SK-N-SH (cell line): ENCODE measurements at regions not wholly inside any gene's neighbourhood (a gene's known extent, or its start where the extent isn't known, plus 50 kb on each side); places are given as distances from the start of the nearest gene placed in this dataset.

Source experiments
- CTCF ChIA-PET: fragments of 300-600, 350-600 bp; formaldehyde crosslinking; extraction: SDS; loops from one replicate; lab custom pipeline; 2021; lab: Yijun Ruan, JAX
- POLR2A ChIA-PET: fragments of 350-600 bp; sonication (Branson Sonifier 250); formaldehyde crosslinking; extraction: SDS; loops from one replicate; lab custom pipeline; 2020; ENCODE audit warnings: antibody characterized with exemption, inconsistent platforms; lab: Yijun Ruan, JAX
- DNase-seq: peaks from one replicate; pipeline ENCODE4 v3.0.0; 2012
- H2AFZ ChIP-seq: fragments of 200-600 bp; sonication (generic); 2 replicates; pipeline ENCODE4 v1.8.1; 2016; ENCODE audit warnings: antibody characterized with exemption, mild to moderate bottlenecking, low read depth
- H3F3A ChIP-seq: fragments of 200-600 bp; sonication (generic); replicated peaks from 2 replicates; pipeline ENCODE3; 2016; ENCODE audit warnings: antibody characterized with exemption, mild to moderate bottlenecking; ENCODE audit not compliant: insufficient read depth
- H3K27ac ChIP-seq, 2 experiments: fragments of 200-500 bp in 1 of 2; fragments of 200-600 bp in 1 of 2; sonication (Bioruptor generic) in 1 of 2; sonication (generic), shearing (Covaris generic) in 1 of 2; 2 replicates each; pipeline versions ENCODE4 v1.5.1 to v1.6.1; 2014 to 2016; ENCODE audit warnings: low read depth in 2 of 2, inconsistent platforms in 1 of 2, low read length in 1 of 2, mild to moderate bottlenecking in 1 of 2, mixed read lengths in 1 of 2
- H3K27me3 ChIP-seq: fragments of 200-600 bp; sonication (generic), shearing (Covaris generic); 2 replicates; pipeline ENCODE4 v1.6.1; 2016; ENCODE audit warnings: mixed run types; ENCODE audit not compliant: insufficient read depth
- H3K36me3 ChIP-seq, 2 experiments: fragments of 200-500 bp in 1 of 2; fragments of 200-600 bp in 1 of 2; sonication (Bioruptor generic) in 1 of 2; sonication (generic) in 1 of 2; replicated peaks in 1 of 2; 2 replicates each; pipeline versions ENCODE3 to v1.5.1; 2014 to 2016; ENCODE audit warnings: low read length in 1 of 2, mild to moderate bottlenecking in 1 of 2; ENCODE audit not compliant: insufficient read depth in 2 of 2, control insufficient read depth in 1 of 2
- H3K4me1 ChIP-seq, 2 experiments: fragments of 200-500 bp in 1 of 2; fragments of 200-600 bp in 1 of 2; sonication (Bioruptor generic) in 1 of 2; sonication (generic), shearing (Covaris generic) in 1 of 2; 2 replicates each; pipeline versions ENCODE4 v1.5.1 to v1.6.1; 2014 to 2016; ENCODE audit warnings: low read depth in 1 of 2, low read length in 1 of 2, mixed run types in 1 of 2; ENCODE audit not compliant: insufficient read depth in 2 of 2, control insufficient read depth in 1 of 2
- H3K4me2 ChIP-seq: fragments of 200-600 bp; sonication (generic), shearing (Covaris generic); 2 replicates; pipeline ENCODE4 v1.6.1; 2017; ENCODE audit warnings: mixed run types
- H3K4me3 ChIP-seq, 2 experiments: fragments of 200-500 bp in 1 of 2; fragments of 200-600 bp in 1 of 2; sonication (Bioruptor generic) in 1 of 2; sonication (generic), shearing (Covaris generic) in 1 of 2; 2 replicates each; pipeline versions ENCODE4 v1.5.1 to v1.8.1; 2014 to 2016; ENCODE audit warnings: low read depth in 2 of 2, inconsistent platforms in 1 of 2, low read length in 1 of 2, mild to moderate bottlenecking in 1 of 2, mixed read lengths in 1 of 2, moderate library complexity in 1 of 2
- H3K79me2 ChIP-seq: fragments of 200-600 bp; sonication (generic); 2 replicates; pipeline ENCODE4 v1.8.1; 2017; ENCODE audit warnings: mild to moderate bottlenecking; ENCODE audit not compliant: insufficient read depth
- H3K9ac ChIP-seq: fragments of 200-600 bp; sonication (generic); 2 replicates; pipeline ENCODE4 v1.6.1; 2017; ENCODE audit warnings: mixed run types
- H3K9me2 ChIP-seq: fragments of 200-600 bp; sonication (generic); 2 replicates; pipeline ENCODE4 v1.6.1; 2017; ENCODE audit warnings: mixed run types
- H3K9me3 ChIP-seq: fragments of 200-600 bp; sonication (generic); 2 replicates; pipeline ENCODE4 v1.6.1; 2017; ENCODE audit warnings: mixed run types, mild to moderate bottlenecking, moderate library complexity
- H4K20me1 ChIP-seq: fragments of 200-600 bp; sonication (generic); 2 replicates; pipeline ENCODE4 v1.6.1; 2017; ENCODE audit warnings: mild to moderate bottlenecking, mixed run types; ENCODE audit not compliant: insufficient read depth
- EP300 ChIP-seq, 2 experiments: IDR thresholded peaks; 2 replicates each; pipeline versions ENCODE4 v1.4.0 to v1.6.1; 2012; ENCODE audit warnings: borderline replicate concordance in 1 of 2, low read depth in 1 of 2, low read length in 1 of 2
- EZH2phosphoT487 ChIP-seq: fragments of 200-600 bp; sonication (generic); IDR thresholded peaks from 2 replicates; pipeline ENCODE4 v1.6.1; 2017; ENCODE audit warnings: low read depth, mixed run types, mild to moderate bottlenecking, antibody characterized with exemption, moderate library complexity, borderline replicate concordance
- GATA2 ChIP-seq: sonication (generic); formaldehyde crosslinking; IDR thresholded peaks from 2 replicates; pipeline ENCODE4 v1.5.0; 2020; ENCODE audit warnings: mild to moderate bottlenecking, missing genetic modification reagents
- JUND ChIP-seq: IDR thresholded peaks from 2 replicates; pipeline ENCODE4 v1.4.0; 2012
- MEF2A ChIP-seq: IDR thresholded peaks from 2 replicates; pipeline ENCODE4 v1.4.0; 2012; ENCODE audit warnings: low read depth, borderline replicate concordance
- MXI1 ChIP-seq: IDR thresholded peaks from 2 replicates; pipeline ENCODE4 v1.6.1; 2012; ENCODE audit warnings: mild to moderate bottlenecking, low read depth, low read length, improper control_type of control experiment
- NFIC ChIP-seq: IDR thresholded peaks from 2 replicates; pipeline ENCODE4 v1.4.0; 2012; ENCODE audit warnings: borderline replicate concordance
- RCOR1 ChIP-seq: fragments of 150-350 bp; IDR thresholded peaks from 2 replicates; pipeline ENCODE4 v1.6.1; 2017; ENCODE audit warnings: antibody characterized with exemption, low read length
- RFX5 ChIP-seq: IDR thresholded peaks from 2 replicates; pipeline ENCODE4 v1.6.1; 2012; ENCODE audit warnings: mild to moderate bottlenecking, improper control_type of control experiment, low read length
- RXRA ChIP-seq: IDR thresholded peaks from 2 replicates; pipeline ENCODE4 v1.4.0; 2012; ENCODE audit warnings: low read depth, mild to moderate bottlenecking, borderline replicate concordance
- TCF12 ChIP-seq: IDR thresholded peaks from 2 replicates; pipeline ENCODE4 v1.4.0; 2012
- YY1 ChIP-seq: IDR thresholded peaks from 2 replicates; pipeline ENCODE4 v1.4.0; 2012; ENCODE audit warnings: low read depth, mild to moderate bottlenecking
- WGBS: methylation state at CpG from one replicate; pipeline ENCODE4 v1.1.6; 2017; ENCODE audit warnings: low lambda C conversion rate; 5-methylcytosine and 5-hydroxymethylcytosine counted together
- TF ChIP-seq, protein P1 (sequence below): fragments of 200-600 bp; sonication (generic); IDR thresholded peaks from 2 replicates; pipeline ENCODE4 v1.6.1; 2017; ENCODE audit warnings: antibody characterized with exemption, mild to moderate bottlenecking, moderate library complexity
- TF ChIP-seq, protein P2 (sequence below): IDR thresholded peaks from 2 replicates; pipeline ENCODE4 v1.4.0; 2012; ENCODE audit warnings: low read depth
- TF ChIP-seq, protein P3 (sequence below): IDR thresholded peaks from 2 replicates; pipeline ENCODE4 v1.6.1; 2012; ENCODE audit warnings: mild to moderate bottlenecking, low read depth, low read length, moderate library complexity
- TF ChIP-seq, protein P4 (sequence below): IDR thresholded peaks from 2 replicates; pipeline ENCODE4 v1.4.0; 2012; ENCODE audit warnings: low read depth, borderline replicate concordance

DNA sequence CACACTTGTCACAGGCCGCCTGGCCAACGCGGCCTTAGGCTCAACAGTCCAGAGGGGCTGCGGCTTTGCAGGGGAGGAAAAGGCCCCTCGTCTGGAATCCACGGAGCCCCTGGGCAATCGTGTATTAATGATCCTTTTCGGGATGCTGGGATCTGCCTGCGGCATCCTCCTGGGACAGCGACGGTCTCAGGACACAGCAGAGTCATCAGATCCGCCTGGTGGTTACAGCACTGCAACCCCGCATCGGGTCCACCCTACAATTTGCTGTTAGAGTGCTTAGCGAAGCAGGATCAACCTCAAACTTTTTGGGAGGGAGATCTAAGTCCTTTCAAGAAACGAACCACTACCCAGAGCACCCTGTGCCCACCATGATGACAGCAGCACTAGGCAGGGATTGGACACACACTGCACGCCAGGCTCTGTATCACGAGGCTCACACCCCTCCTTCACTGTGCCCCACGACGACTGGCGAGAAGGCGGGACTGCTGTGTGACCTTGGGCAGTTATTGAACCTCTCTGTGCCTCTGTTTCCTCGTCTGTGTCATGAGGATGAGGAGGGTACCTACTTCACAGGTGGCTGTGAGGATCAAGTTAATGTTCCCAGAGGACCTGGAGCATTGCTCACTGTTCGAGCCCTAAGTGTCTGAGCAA is 100.4 kb upstream of the COL5A1 start:
- Histone ChIP-seq H3K27ac (no peak overlapping the region), H3F3A (peaks cover 9% of the 10 kb centered on the region), H2AFZ (no peak overlapping the region), H3K9ac (no peak overlapping the region), H3K9me2 (no peaks in the 10 kb centered on the region), H3K4me3 (no peak overlapping the region), H3K4me2 (no peak overlapping the region), H3K9me3 (no peaks in the 10 kb centered on the region), H3K27me3 (no peaks in the 10 kb centered on the region), H3K36me3 (no peaks in the 10 kb centered on the region), H3K79me2 (no peaks in the 10 kb centered on the region), H4K20me1 (no peaks in the 10 kb centered on the region), H3K4me1 (peaks cover 0 to 18% of the 10 kb centered on the region in 2 experiments; a peak in 3 of 4 replicates)
- no peak for DNase-seq
- POLR2A ChIA-PET: no interaction called here
- 87% methylated on average over 22 of the region's 24 CpGs for WGBS
- CTCF ChIA-PET: no interaction called here
- TF ChIP-seq JUND (no peak), RXRA (no peak)

DNA sequence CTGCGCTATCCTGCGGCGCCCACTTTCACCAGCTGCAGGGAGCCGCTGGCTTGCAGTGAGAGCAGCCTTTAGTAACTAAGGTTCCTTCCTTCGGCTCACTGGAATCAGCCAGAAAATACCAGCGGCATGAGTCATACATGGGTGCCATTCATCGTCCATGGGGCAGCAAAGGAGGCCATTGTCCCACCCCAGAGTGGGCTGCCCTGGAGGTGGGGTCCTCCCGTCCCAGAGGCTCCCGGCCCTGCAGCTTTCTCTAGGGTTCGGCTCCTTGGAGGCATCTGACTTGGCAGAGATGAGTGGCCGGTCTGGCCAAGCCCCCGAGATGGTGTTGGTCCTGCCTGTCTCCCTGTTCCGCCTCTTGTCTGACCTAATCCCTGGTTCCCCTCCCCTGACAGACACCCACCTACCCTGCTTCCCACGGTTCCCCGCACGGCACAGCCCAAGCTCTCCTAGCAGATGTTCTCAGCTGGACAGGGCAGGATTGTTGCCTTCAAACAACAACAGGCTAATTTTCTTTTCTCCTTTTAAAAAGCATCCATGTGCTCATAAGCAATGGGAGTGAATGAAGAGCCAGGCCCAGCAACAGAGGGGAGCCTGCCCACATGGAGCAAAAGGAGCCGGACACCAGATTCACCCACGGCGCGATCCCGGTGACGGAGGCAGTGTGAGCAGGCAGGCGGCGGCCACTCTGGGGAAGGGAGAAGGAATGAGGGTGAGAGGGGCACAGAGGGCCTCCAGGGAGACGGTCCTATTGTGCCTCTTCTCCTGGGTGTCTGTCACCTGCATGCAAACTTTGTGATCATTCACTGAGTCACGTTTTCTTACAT is 97.0 kb upstream of the COL5A1 start:
- Histone ChIP-seq H4K20me1 (no peaks in the 10 kb centered on the region), H3K9ac (peak overlapping the region; percentile 31; the same call in 1 of the 2 replicates), H3K4me1 (peaks cover 0 to 13% of the 10 kb centered on the region in 2 experiments; a peak in 1 of 4 replicates), H3F3A (peaks cover 9% of the 10 kb centered on the region), H3K4me2 (peak overlapping the region; percentile 45; the same call in 1 of the 2 replicates), H3K36me3 (no peaks in the 10 kb centered on the region), H3K4me3 (no peak overlapping the region), H3K9me3 (no peaks in the 10 kb centered on the region), H3K27me3 (no peaks in the 10 kb centered on the region), H3K9me2 (no peaks in the 10 kb centered on the region), H2AFZ (peak overlapping the region; percentile 46; the same call in 1 of the 2 replicates), H3K79me2 (no peaks in the 10 kb centered on the region), H3K27ac (peak overlapping the region in 1 of 2 experiments; percentile 38; a peak in 1 of 4 replicates)
- 94% methylated on average over 19 of the region's 26 CpGs for WGBS
- ChIA-PET POLR2A (no interaction called here), CTCF (no interaction called here)
- no peak for DNase-seq
- TF ChIP-seq, protein P1, sequence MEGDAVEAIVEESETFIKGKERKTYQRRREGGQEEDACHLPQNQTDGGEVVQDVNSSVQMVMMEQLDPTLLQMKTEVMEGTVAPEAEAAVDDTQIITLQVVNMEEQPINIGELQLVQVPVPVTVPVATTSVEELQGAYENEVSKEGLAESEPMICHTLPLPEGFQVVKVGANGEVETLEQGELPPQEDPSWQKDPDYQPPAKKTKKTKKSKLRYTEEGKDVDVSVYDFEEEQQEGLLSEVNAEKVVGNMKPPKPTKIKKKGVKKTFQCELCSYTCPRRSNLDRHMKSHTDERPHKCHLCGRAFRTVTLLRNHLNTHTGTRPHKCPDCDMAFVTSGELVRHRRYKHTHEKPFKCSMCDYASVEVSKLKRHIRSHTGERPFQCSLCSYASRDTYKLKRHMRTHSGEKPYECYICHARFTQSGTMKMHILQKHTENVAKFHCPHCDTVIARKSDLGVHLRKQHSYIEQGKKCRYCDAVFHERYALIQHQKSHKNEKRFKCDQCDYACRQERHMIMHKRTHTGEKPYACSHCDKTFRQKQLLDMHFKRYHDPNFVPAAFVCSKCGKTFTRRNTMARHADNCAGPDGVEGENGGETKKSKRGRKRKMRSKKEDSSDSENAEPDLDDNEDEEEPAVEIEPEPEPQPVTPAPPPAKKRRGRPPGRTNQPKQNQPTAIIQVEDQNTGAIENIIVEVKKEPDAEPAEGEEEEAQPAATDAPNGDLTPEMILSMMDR: peak; percentile 11; the same call in 1 of the 2 replicates
- TF ChIP-seq EP300 (IDR thresholded peaks at IDR 0.05; ENCODE audit: borderline replicate concordance in 1 of 2, low read depth in 1 of 2, low read length in 1 of 2) (no peak; a peak in 1 of 4 replicates), NFIC (0 out of 2 replicates have a peak, but pooled peaks have one; percentile 14), RFX5 (no peak), EZH2phosphoT487 (no peak), YY1 (peak; percentile 53; the same call in 1 of the 2 replicates), TCF12 (peak; percentile 56; the same call in 1 of the 2 replicates), MXI1 (no peak), RXRA (no peak), JUND (peak; percentile 86), RCOR1 (no peak), MEF2A (no peak), GATA2 (CRISPR knock-in tag) (no peak)
- TF ChIP-seq, protein P2, sequence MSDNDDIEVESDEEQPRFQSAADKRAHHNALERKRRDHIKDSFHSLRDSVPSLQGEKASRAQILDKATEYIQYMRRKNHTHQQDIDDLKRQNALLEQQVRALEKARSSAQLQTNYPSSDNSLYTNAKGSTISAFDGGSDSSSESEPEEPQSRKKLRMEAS: no peak
- TF ChIP-seq, protein P3, sequence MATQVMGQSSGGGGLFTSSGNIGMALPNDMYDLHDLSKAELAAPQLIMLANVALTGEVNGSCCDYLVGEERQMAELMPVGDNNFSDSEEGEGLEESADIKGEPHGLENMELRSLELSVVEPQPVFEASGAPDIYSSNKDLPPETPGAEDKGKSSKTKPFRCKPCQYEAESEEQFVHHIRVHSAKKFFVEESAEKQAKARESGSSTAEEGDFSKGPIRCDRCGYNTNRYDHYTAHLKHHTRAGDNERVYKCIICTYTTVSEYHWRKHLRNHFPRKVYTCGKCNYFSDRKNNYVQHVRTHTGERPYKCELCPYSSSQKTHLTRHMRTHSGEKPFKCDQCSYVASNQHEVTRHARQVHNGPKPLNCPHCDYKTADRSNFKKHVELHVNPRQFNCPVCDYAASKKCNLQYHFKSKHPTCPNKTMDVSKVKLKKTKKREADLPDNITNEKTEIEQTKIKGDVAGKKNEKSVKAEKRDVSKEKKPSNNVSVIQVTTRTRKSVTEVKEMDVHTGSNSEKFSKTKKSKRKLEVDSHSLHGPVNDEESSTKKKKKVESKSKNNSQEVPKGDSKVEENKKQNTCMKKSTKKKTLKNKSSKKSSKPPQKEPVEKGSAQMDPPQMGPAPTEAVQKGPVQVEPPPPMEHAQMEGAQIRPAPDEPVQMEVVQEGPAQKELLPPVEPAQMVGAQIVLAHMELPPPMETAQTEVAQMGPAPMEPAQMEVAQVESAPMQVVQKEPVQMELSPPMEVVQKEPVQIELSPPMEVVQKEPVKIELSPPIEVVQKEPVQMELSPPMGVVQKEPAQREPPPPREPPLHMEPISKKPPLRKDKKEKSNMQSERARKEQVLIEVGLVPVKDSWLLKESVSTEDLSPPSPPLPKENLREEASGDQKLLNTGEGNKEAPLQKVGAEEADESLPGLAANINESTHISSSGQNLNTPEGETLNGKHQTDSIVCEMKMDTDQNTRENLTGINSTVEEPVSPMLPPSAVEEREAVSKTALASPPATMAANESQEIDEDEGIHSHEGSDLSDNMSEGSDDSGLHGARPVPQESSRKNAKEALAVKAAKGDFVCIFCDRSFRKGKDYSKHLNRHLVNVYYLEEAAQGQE: no peak
- TF ChIP-seq, protein P4, sequence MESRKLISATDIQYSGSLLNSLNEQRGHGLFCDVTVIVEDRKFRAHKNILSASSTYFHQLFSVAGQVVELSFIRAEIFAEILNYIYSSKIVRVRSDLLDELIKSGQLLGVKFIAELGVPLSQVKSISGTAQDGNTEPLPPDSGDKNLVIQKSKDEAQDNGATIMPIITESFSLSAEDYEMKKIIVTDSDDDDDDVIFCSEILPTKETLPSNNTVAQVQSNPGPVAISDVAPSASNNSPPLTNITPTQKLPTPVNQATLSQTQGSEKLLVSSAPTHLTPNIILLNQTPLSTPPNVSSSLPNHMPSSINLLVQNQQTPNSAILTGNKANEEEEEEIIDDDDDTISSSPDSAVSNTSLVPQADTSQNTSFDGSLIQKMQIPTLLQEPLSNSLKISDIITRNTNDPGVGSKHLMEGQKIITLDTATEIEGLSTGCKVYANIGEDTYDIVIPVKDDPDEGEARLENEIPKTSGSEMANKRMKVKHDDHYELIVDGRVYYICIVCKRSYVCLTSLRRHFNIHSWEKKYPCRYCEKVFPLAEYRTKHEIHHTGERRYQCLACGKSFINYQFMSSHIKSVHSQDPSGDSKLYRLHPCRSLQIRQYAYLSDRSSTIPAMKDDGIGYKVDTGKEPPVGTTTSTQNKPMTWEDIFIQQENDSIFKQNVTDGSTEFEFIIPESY: no peak
